Left renal cortex interstitium (tissue), 4 donors: ENCODE measurements at regions not wholly inside any gene's neighbourhood (a gene's known extent, or its start where the extent isn't known, plus 50 kb on each side); places are given as distances from the start of the nearest gene placed in this dataset.
A peak's percentile ranks its signal among the peaks of the same experiment; 100 is the strongest.

ENCODE experiments used
- DNase-seq, 4 donors: peaks; one replicate each; pipeline ENCODE4 v3.0.0-alpha.2; 2013; ENCODE audit warnings: low read depth in 4 of 4, low spot score in 2 of 4, missing footprints in 1 of 4

DNA sequence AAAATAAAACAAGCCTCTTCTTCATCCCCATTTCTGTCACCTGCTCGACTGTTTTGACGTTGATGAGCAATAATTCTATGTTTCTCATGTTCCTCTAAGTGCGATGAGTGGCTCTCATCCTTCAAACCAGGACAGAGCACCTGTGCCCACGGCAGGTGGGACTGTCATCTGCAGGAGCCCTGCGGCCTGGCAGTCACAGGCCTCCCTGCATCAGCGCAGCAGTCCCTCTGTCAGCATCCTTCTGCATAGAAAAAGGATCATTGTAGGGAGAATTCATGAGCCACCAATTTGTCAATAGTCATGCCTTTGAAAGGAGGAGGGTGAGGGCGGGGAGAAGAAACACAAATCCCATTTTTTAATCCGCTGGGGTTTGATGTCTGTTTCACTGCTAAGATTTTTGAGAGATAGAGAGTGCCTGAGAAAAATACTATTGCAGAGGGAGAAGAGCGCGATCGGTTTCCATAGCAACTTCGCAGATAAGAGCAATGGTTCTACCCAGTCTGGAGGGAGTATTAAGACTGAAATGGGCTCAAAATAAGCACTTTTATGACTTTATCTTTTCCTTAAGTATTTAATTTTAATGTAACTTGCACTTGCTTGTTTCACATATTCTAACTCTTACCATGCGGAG is 234.3 kb upstream of the NCKAP5 start:
- no peak for DNase-seq

DNA sequence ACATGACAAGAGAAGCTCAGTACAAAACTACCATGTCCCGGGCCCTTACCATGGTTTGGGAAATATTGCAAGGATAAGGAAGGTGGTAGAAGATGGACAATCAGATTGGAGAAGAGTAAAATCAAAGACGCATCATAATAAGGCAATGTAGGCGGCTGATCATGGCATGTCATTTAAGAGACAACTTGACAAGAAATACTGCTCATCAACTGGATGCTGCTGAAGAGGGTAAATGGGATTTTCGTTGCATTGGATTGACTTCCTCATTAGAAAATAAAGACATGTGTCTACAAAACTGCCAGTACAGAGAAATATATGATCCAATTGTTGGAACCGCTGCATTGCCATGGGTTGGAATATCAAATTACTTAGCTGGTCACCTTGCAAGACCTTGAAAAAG is 238.3 kb upstream of the NCKAP5 start:
- no peak for DNase-seq

DNA sequence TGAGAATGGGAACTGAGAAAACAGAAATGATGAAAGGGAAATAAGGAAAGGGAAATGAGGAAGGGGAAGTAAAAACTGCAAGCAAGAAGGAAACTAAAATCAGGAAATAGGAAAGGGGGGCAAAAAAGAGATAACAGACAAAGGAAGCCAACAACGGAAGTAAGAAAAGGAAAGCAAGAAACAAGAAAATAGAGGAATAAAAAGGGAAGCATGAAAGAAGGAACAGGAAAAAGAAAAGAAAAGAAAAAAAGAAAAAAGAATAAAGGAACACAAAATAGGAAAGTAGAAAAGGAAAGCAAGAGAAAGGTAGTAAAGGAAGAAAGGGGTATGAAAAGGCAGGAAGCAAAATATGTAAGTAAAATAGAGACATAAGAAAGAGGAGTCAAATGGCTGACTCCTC is 241.2 kb upstream of the NCKAP5 start:
- DNase-seq, result no peak

DNA sequence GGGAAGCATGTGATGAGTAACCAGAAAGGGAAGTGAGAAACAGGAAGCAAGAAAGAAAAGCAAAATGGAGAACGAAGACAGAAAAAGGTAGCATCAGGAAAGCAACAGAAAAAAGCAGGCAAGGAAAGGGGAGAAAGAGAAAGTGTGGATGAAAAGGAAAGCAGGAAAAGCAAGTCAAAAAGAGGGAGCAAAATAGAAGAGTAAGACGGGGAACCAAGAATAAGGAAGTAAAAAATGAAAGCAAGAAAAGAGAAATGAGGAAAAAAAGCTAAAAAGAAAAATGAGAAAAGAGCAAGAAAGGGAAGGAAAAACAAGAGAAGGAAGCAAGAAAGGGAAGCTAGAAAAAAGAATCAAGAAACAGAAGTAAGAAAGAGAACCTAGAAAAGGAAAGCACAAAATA is 242.3 kb upstream of the NCKAP5 start:
- DNase-seq, result no peak

DNA sequence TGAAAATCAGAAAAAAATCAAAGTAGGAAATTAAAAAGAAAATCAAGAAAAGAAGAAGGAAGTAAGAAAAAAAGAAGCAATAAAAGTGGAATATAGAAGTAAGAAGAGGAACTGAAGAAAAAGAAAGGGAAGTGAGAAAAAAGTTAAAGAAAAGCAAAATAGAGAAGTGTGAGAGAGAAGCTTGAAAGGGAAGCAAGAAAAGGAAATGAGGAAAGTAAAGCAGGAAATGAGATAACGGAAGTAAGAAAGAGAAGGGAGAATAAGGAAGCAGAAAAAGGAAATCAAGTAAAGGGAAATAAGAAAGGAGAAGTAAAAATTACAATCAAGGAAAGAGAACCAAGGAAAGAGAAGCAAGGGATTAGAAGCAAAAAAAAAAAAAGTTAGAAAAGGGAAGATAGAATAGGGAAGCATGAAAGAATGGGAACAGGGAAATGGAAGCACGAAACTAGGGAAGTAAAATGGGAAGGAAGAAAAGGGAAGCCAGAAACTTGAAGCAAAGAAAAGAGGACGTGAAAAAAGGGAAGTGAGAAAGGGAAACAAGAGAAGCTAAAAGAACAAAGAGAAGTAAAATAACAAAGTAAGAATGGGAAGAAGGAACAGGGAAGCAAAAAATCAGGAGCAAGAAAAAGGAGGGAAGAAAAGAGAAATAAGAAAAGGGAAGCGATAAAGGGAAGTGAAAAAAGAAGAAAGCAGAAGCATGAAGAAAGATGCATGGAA is 243.3 kb upstream of the NCKAP5 start:
- no peak for DNase-seq

DNA sequence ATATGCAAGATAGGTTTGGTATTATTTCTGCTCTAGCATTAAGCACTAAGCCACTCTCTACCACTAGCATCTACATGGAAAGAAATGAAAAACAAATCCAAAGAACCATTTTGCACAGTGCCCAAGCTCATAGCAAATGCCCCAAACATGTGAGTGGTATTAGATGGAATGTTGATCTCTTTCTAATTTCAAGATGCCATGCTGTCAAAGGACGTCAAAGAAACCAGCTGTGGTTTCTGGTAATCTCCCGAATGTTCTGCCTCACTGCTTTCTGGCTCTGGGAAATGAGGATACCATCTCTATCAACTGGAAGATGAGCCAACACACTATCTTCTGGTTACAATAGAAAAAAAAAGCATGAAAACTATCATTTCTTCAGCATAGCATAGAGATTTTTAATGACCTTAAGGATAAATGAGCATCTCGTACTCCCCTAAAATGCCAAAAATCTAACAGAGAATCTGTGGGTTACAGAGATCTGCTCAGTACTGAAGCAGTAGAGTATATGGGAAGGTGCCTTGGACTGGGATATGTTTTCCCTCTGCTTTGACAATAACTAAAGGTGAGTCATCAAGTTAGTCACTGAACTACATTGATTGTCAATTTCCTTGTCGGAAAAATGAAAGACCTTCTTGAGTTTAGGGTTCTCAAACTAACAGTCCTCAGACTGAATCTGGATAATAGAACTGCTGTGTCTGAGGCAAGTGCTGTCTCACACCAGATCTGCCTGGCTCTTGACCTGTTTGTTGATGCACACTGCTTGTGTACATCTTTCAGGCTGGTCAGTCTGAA is 244.8 kb upstream of the NCKAP5 start:
- DNase-seq, result no peak

DNA sequence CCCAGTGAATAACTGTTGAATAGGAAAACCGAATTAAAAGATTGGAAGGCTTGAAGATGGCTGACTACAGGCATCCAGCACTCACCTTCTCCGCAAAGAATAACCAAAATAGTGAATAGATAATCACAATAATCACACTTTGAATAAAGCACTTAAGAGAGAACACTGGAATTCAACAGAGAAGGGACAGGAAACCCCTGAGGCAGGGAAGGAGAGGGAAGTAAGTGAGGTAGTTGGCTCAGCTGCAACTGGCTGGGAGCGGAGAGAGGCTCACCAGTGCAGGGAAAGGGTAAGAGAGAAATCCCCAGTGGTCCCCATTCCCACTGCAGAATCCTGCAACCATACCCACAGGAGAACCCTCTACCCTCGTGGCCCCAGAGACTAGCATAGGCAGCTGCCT is 246.6 kb upstream of the NCKAP5 start:
- no peak for DNase-seq

DNA sequence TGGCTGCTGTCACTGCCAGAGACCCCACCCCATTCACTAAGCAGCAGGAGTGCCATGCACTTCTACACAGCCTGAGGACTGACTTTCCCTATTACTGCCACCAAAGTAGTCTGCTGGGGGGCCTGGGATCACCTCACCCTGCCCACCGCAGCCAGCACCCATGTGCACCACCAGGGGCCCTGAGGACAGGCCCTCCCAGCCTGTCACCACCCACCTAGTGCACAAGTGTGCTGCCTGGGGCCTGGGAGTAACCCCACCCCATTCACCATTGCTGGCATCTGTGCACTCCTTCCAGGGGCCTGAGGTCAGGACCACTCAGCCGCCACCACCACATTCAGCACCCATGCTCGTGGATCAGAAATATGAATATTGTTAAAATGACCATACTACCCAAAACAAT is 247.8 kb upstream of the NCKAP5 start:
- DNase-seq, result no peak

DNA sequence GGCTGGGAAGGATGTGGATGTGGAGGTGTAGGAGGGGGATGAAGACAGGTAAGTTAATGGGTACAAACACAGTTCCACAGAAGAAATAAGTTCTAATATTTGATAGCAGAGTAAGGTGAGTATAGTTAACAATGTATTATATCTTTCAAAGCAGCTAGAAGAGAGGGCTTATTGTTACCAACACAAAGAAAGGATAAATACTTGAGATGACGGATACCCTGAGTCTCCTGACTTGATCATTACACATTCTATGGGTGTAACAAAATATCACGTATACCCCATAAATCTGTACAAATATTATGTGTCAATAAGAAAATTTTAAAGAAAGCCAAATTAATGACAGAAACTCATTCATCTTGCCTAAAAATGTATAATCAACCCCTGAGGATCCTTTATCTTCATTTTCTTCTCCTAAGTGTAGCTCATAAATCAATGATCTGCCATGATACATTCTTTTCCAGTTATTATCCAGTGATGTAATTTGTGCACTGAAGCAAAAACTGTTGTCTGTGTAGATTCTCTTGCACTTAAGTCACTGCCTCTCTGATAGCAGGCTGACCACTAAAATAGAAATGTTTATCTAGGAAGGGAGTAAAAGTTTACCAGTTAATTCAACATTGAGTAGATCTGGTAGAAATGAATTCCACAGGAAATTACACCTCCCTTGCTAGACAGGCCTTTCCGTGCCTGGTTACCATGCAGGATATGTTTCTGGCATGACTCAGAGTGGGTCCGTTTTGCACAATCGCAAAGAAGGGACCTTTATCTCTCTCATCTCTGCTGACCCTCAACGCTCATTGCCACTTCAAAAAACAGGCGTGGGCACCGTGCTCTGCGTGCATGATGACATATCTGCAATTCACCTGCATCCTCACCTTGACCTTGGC is 249.7 kb upstream of the NCKAP5 start:
- peak in 1 of 4 donors; percentile 25 for DNase-seq

DNA sequence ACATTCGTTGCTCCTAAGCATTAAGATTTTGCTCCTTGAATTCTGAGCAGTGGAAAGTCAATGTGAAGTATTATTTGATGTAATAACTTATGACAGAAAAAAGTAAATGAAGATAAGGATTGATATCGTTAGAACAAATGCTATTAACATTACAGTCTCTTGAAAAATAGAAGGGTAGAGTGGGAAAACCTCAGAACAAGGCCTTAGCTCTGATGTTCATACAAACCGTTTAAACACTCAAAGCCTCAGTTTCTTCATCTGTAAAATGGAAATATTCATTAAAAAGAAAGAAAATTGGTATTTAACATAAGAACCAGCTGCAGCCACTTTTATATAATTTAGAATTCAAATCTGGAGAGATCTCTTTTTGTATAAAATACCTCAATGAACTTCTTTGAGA is 250.4 kb upstream of the NCKAP5 start:
- DNase-seq, result no peak

DNA sequence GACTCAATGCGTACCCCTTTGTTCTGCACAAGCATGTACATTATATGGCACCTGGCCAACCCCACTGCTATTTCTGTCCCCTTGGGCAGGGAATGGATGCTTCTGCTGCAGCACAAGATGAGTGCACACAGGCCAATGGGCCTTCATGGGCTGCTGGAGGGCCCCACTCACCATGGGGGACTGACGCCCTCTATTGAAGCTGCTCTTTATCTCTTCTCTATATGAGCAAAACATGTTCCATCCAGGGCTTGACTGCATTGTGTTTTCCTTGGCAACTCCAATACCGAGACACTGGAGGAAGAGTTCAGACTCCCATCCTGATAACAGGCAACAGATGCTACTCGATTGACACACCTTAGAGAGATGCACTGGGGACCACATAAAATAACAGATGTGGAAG is 251.6 kb upstream of the NCKAP5 start:
- DNase-seq, result no peak

DNA sequence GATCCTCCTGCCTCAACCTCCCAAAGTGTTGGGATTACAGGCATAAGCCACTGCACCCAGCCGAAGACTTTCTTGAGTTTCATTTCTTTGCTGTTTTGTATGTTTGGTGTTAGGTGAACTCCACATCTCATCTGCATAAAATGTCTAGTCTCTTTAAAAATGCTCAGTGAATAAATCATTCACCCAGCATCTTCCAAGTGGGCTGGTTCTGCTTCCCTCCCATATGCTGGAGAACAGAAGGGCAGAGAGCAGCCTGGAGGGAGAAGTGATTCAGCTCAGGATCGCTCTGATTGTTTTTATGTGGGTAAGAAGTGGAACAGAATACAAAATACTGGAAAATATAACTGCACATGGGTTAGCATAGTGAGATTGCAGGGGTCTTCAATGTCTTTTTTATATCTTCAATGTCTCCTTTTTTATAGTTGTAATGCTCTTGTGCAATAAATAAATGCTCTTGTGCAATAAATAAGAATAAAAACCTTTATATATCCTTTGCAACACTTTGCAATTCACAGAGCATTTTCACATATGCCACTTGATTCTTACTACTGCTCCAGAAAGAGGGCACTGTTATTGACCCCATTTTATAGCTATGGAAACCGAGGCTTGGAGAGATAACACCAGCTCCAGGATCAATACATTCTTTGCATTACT is 253.0 kb upstream of the NCKAP5 start:
- no peak for DNase-seq

DNA sequence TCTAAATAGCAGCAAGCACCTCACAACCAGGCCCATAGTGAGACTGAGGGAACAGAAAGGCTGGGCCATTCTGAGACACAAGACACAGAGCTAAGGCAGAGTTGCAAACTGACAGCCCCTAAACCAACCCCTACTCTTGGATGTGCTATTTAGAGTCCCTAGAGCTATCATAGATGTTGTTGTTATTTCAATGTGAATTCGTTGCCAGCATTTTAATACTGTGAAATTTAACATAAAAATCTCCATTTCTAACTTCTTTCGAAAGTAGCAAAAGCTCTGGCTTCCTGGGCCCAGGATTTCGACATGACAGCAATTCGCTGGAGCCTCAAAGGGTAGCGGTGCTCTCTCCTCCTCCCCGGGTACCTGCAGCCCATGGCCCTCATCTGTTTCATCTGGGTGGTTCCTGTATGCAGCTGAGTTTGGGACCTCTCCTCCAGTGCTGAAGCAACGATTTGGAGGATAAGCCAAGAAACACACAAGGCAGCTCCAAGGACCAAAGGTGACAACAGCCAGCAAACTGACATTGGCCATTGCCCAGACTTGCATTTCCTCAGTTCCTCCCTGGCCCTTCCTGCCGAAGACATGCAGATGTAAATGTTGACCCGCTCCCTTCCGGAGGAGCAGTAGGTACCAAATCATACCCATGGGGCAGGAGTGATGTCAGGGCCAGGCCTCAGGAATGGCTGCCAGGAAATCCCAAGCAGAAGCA is 254.4 kb upstream of the NCKAP5 start:
- no peak for DNase-seq

DNA sequence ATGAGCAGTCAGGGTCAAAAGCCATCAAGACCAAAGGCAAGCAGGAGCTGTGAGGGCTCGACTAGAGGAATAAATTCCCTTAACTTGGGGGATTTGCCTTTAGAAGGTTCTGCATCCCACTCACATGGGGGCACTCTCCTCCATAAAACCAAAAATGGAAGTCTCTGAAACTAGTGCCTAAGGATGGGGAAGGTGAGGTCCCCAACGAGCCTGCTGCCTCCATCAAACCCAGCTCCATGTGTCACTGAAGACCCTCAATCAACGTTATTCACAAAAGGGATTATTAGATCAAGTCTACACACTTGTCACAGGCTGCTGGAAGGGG is 254.9 kb upstream of the NCKAP5 start:
- no peak for DNase-seq

DNA sequence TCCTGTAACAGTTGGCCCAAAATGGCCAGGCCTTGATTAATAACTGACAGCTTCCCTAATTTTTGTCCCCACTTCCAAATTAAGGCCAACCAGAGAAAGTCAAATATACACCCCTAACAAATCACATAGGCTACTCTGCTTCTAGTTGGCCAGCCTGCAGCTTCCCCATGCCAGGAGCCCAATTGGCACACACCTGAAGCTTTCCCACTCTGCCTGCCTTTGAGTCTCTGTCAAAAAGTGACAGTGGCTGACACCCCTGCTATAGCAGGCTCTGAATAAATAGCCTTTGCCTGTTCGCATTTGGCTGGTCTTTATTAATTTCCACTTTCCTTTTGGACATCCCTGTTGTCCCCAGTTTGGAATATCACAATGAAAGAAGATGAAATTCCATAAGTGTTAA is 256.6 kb upstream of the NCKAP5 start:
- no peak for DNase-seq

DNA sequence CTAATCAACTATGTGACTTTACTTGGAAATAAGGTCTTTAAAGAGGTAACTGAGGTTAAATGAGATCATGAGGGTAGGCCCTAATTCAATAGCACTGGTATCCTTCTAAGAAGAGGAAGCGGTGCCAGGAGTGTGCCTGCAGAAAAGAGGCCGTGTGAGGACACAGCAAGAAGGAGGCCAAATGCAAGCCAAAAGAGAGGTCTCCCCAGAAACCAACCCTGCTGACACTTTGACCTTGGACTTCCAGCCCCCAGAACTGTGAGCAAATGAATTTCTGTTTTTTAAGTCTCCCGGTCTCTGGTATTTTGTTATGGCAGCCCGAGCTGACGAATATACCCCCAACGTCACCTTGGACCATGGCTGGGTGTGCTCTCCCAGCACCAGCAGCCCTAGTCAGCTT is 257.5 kb upstream of the NCKAP5 start:
- DNase-seq, result no peak

DNA sequence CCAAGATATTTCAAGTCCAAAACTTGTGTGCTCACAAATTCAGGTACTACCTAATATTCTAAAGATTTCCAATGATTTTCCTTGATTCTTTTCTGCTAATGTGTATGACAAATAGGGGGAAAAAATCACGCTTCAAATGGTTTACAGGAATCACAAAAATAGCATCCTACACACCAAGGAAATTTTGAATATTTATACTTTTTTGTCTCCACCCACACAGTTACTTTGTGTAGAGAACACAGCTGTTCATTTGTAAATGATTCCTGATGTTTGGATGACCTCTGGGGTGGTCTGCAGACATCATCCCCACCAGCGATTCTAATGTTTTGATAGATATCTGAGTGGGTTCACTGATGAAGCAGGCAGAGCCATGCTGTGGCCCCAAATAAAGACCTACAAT is 260.6 kb upstream of the NCKAP5 start:
- no peak for DNase-seq

DNA sequence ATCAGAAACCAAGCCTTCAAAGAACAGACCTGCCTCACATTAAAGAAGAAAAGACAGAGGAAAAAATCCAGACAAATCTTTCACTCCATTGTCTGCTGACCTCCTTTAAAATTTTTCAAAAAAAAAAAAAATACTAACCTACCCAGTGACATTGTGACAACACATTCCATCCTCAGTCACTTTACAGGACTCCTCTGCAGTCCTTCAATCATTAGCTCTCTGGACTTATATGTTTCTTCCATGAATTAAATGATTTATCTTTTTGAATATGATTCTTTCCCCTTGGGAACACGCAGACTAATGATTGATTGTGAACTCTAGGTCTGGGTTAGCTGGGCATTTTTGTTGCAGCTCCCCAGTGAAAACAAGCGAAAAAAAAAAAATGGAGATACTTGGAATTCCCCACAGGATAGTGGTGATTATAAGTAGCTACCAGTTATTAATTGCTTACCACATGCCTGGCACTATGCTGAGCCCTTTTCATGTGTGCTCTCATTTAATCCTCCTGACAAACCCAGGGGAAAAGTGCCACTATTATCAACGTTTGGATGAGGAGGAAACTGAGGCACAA is 261.3 kb upstream of the NCKAP5 start:
- no peak for DNase-seq

DNA sequence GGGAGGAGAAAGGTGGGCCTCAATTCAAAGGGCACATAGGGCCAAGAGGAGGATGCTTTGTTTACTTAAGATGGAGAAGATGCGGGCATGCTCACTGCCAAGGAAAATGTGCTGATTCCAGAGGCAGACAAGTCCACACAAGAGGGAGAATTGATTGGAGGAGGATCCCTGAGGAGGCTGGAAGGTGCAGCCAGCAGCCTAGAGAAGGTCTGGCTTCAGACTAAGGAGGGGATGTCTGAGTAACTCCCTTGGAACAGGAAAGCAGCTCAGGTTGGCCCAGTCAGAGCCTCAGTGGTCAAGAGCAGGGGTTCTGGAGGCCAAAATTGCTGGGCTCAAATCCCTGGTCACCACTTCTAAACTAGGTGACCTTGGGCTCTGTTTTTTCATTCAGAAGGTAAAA is 265.5 kb upstream of the NCKAP5 start:
- no peak for DNase-seq
